ENCODE measurements at regions not wholly inside any gene's neighbourhood (a gene's known extent, or its start where the extent isn't known, plus 50 kb on each side); places are given as distances from the start of the nearest gene placed in this dataset.

DNA sequence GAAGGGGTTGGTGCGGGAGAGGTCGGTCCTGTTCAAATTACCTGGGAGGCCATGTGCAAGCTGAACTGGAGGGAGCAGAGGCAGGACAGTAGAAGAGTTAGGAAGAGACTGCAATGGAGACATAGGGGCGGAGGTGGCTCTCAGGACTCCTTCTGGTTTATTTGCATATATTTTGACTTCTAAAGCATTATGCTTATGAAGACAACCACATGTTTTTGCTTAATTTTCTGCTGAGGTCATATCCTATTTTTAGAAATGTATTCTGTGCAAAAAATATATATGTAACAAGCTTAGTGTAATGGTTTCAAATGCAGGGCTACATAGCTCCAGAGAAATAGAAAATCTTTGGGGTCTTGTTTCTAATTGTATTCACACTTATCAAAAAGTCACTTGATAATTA is 137.0 kb upstream of the MDM1 start:
- no peak overlapping the region for H3K27ac ChIP-seq
- TF ChIP-seq, protein P1, sequence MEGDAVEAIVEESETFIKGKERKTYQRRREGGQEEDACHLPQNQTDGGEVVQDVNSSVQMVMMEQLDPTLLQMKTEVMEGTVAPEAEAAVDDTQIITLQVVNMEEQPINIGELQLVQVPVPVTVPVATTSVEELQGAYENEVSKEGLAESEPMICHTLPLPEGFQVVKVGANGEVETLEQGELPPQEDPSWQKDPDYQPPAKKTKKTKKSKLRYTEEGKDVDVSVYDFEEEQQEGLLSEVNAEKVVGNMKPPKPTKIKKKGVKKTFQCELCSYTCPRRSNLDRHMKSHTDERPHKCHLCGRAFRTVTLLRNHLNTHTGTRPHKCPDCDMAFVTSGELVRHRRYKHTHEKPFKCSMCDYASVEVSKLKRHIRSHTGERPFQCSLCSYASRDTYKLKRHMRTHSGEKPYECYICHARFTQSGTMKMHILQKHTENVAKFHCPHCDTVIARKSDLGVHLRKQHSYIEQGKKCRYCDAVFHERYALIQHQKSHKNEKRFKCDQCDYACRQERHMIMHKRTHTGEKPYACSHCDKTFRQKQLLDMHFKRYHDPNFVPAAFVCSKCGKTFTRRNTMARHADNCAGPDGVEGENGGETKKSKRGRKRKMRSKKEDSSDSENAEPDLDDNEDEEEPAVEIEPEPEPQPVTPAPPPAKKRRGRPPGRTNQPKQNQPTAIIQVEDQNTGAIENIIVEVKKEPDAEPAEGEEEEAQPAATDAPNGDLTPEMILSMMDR (conservative IDR thresholded peaks at IDR 0.05; ENCODE audit: low read depth): no peak
- ChIA-PET POLR2A (ENCODE audit: low non-redundant PET) (interaction anchor here (0.6 kb wide), 2 partner anchors 12 to 115 kb away, joined by 3 read pairs; no protein-coding TSS in a partner anchor), CTCF (no interaction called here)
- no peak for DNase-seq (ENCODE audit: low spot score)

DNA sequence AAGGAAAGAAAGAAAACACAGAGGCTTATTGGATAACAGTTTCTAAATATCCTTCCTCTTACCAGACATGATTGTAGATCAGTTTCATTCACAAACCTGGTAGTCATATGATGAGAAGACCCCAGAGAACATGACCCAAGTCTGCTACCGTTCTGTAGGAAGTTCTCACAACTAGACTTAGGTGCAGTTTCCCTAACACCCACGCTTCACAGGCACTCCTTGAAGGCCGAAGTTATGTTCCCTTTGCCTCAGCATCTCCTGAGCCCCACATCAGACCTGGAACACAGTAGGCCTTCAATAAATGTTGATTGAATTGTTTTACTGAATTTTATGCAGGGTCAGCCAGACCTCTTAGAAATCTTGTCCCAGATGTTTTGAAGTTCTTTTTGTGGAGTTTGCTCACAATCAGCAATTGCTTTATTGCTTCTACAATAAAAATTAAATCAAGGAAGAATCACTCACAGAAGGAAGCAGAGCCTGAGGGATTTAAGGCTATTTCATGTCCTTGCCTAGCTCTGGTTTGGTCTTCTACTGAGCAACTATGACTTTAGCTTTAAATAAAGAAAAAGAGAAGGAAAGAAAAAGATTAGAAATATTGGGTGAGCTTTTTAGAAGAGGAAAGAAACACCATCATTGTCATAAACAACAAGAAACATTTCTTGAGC is 138.6 kb upstream of the MDM1 start:
- TF ChIP-seq, protein P1 (conservative IDR thresholded peaks at IDR 0.05; ENCODE audit: low read depth): no peak
- POLR2A ChIA-PET (ENCODE audit: low non-redundant PET): no interaction called here
- CTCF ChIA-PET: no interaction called here
- no peak for DNase-seq (ENCODE audit: low spot score)
- no peak overlapping the region for H3K27ac ChIP-seq

DNA sequence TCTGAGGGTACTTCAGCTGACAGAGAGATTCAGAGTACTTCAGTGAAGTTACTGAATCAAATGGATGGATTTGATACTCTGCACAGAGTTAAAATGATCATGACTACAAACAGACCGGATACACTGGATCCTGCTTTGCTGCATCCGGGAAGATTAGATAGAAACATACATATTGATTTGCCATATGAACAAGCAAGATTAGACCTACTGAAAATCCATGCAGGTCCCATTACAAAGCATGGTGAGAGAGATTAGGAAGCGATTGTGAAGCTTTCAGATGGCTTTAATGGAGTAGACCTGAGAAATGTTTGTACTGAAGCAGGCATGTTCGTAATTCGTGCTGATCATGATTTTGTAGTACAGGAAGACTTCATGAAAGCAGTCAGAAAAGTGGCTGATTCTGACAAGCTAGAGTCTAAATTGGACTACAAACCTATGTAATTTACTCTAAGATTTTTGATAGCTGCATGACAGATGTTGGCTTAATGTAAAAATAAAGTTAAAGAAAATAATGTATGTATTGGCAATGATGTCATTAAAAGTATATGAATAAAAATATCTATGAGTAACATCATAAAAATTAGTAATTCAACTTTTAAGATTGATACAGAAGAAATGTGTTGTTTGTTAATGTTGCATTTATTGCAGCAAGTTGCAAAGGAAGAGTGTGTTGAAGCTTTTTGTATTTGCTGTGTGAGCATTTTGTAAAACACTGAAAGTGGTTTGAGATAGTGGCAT is 136.1 kb upstream of the RAP1B start:
- ChIA-PET POLR2A (ENCODE audit: low non-redundant PET) (no interaction called here), CTCF (no interaction called here)
- no peak for DNase-seq (ENCODE audit: low spot score)
- no peak overlapping the region for H3K27ac ChIP-seq
- TF ChIP-seq, protein P1 (conservative IDR thresholded peaks at IDR 0.05; ENCODE audit: low read depth): no peak

GRCh38 chr12:68476794-68477193 is 133.9 kb upstream of the RAP1B start:
- no peak for DNase-seq (ENCODE audit: low spot score)
- CTCF ChIA-PET: interaction anchor here (0.7 kb wide), 1 partner anchor 799 kb away, joined by 5 read pairs; no protein-coding TSS in a partner anchor
- H3K27ac ChIP-seq: no peak overlapping the region
- POLR2A ChIA-PET (ENCODE audit: low non-redundant PET): no interaction called here
- TF ChIP-seq, protein P1 (conservative IDR thresholded peaks at IDR 0.05; ENCODE audit: low read depth): no peak

DNA sequence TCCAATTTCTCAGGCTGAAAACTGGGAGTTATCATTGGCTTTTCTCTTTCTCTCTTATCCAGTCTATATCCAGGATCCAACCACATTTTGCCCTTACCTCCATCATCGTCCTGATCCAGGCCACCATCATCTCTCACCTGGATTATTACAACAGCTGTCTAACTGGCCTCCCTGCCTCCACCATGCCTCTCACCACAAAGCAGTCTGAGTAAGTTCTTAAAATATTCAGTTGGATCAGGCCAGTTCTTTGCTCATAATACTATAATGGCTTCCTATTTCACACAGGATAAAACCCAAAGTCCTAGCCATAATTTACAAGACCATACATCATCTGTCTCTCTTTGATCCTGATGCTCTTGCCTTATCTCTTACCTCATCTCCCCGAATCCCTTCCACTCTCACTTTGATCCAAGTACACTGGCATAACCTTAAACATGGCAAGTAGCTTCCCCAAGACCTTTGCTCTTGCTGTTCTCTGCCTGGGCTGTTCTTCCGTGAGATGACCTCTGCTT is 133.4 kb upstream of the RAP1B start:
- ChIA-PET CTCF (no interaction called here), POLR2A (ENCODE audit: low non-redundant PET) (no interaction called here)
- H3K27ac ChIP-seq: no peak overlapping the region
- no peak for DNase-seq (ENCODE audit: low spot score)
- TF ChIP-seq, protein P1 (conservative IDR thresholded peaks at IDR 0.05; ENCODE audit: low read depth): no peak

GRCh38 chr12:68477906-68478305 is 132.8 kb upstream of the RAP1B start:
- POLR2A ChIA-PET (ENCODE audit: low non-redundant PET): no interaction called here
- CTCF ChIA-PET: no interaction called here
- DNase-seq (ENCODE audit: low spot score): no peak
- TF ChIP-seq, protein P1 (conservative IDR thresholded peaks at IDR 0.05; ENCODE audit: low read depth): no peak
- no peak overlapping the region for H3K27ac ChIP-seq

Measured in RWPE1 (cell line).